Type B pancreatic cell (in vitro differentiated cells): ENCODE measurements at regions not wholly inside any gene's neighbourhood (a gene's known extent, or its start where the extent isn't known, plus 50 kb on each side); places are given as distances from the start of the nearest gene placed in this dataset.

Source experiments
- DNase-seq: peaks from one replicate; pipeline ENCODE4 v3.0.0; 2021; ENCODE audit warnings: mixed read lengths; ENCODE audit not compliant: unreplicated experiment; ENCODE audit errors: extremely low spot score
- H3K27ac Mint-ChIP-seq: 2 replicates; pipeline ENCODE4 v1.8.0; 2021; ENCODE audit warnings: mild to moderate bottlenecking, mixed read lengths
- H3K27me3 Mint-ChIP-seq: 2 replicates; pipeline ENCODE4 v1.8.0; 2021; ENCODE audit warnings: mixed read lengths
- H3K36me3 Mint-ChIP-seq: 2 replicates; pipeline ENCODE4 v1.8.0; 2021; ENCODE audit warnings: mixed read lengths
- H3K4me1 Mint-ChIP-seq: one replicate; pipeline ENCODE4 v1.8.0; 2021; ENCODE audit warnings: mixed read lengths; ENCODE audit not compliant: unreplicated experiment
- H3K4me3 Mint-ChIP-seq: 2 replicates; pipeline ENCODE4 v1.8.0; 2021; ENCODE audit warnings: mild to moderate bottlenecking, mixed read lengths
- H3K9me3 Mint-ChIP-seq: 2 replicates; pipeline ENCODE4 v1.8.0; 2021; ENCODE audit warnings: mixed read lengths
- CTCF ChIP-seq: fragments of 200-600 bp; sonication (generic); conservative IDR thresholded peaks from 2 replicates; pipeline ENCODE4 v1.5.0; 2021; ENCODE audit warnings: antibody characterized with exemption, mild to moderate bottlenecking

GRCh38 chr2:62334440-62335058, 138.6 kb downstream of the B3GNT2 start:
- TF ChIP-seq CTCF, result no peak
- Mint-ChIP-seq H3K27ac (peak overlapping the region; percentile 30), H3K27me3 (no peaks in the 10 kb centered on the region), H3K4me3 (no peak overlapping the region), H3K36me3 (no peaks in the 10 kb centered on the region), H3K9me3 (peaks cover 5% of the 10 kb centered on the region), H3K4me1 (peaks cover 41% of the 10 kb centered on the region)
- no peak for DNase-seq

- Mint-ChIP-seq H3K9me3 (peaks cover 5% of the 10 kb centered on the region), H3K4me1 (peaks cover 47% of the 10 kb centered on the region), H3K27me3 (no peaks in the 10 kb centered on the region), H3K36me3 (no peaks in the 10 kb centered on the region), H3K27ac (peak overlapping the region; percentile 39), H3K4me3 (peak overlapping the region; percentile 34)
- no peak for DNase-seq
- no peak for TF ChIP-seq CTCF
Observed at GRCh38 chr2:62334009-62334408, 138.1 kb downstream of the B3GNT2 start.

GRCh38 chr2:62330959-62331358, 135.0 kb downstream of the B3GNT2 start:
- H3K4me3 Mint-ChIP-seq, result peak overlapping the region; percentile 48
- H3K27me3 Mint-ChIP-seq, result no peaks in the 10 kb centered on the region
- H3K4me1 Mint-ChIP-seq, result peaks cover 42% of the 10 kb centered on the region
- DNase-seq, result no peak
- no peak for TF ChIP-seq CTCF
- H3K36me3 Mint-ChIP-seq, result no peaks in the 10 kb centered on the region
- peak overlapping the region; percentile 80 for H3K27ac Mint-ChIP-seq
- H3K9me3 Mint-ChIP-seq, result peaks cover 13% of the 10 kb centered on the region

- H3K27ac Mint-ChIP-seq, result peak overlapping the region; percentile 80
- no peaks in the 10 kb centered on the region for H3K36me3 Mint-ChIP-seq
- peaks cover 13% of the 10 kb centered on the region for H3K9me3 Mint-ChIP-seq
- no peak for DNase-seq
- H3K4me3 Mint-ChIP-seq, result no peak overlapping the region
- TF ChIP-seq CTCF, result no peak
- peaks cover 30% of the 10 kb centered on the region for H3K4me1 Mint-ChIP-seq
- no peaks in the 10 kb centered on the region for H3K27me3 Mint-ChIP-seq
Observed at GRCh38 chr2:62329797-62330196, 133.9 kb downstream of the B3GNT2 start.

GRCh38 chr2:62326735-62327134, 130.8 kb downstream of the B3GNT2 start:
- Mint-ChIP-seq H3K27ac (no peak overlapping the region), H3K4me3 (no peak overlapping the region), H3K4me1 (peaks cover 28% of the 10 kb centered on the region), H3K36me3 (no peaks in the 10 kb centered on the region), H3K9me3 (peaks cover 18% of the 10 kb centered on the region), H3K27me3 (no peaks in the 10 kb centered on the region)
- DNase-seq, result no peak
- TF ChIP-seq CTCF, result no peak

GRCh38 chr2:62325398-62325797, 129.5 kb downstream of the B3GNT2 start:
- H3K4me1 Mint-ChIP-seq, result peaks cover 32% of the 10 kb centered on the region
- H3K36me3 Mint-ChIP-seq, result no peaks in the 10 kb centered on the region
- H3K4me3 Mint-ChIP-seq, result no peak overlapping the region
- peaks cover 18% of the 10 kb centered on the region for H3K9me3 Mint-ChIP-seq
- H3K27ac Mint-ChIP-seq, result no peak overlapping the region
- TF ChIP-seq CTCF, result no peak
- no peak for DNase-seq
- no peaks in the 10 kb centered on the region for H3K27me3 Mint-ChIP-seq
